AG04449 (cell line): ENCODE measurements at regions not wholly inside any gene's neighbourhood (a gene's known extent, or its start where the extent isn't known, plus 50 kb on each side); places are given as distances from the start of the nearest gene placed in this dataset.

Experiments used
- CTCF ChIA-PET: fragments of 350-600 bp; formaldehyde crosslinking; extraction: SDS; loops from one replicate; lab custom pipeline; 2021; ENCODE audit warnings: antibody characterized with exemption; lab: Yijun Ruan, JAX
- POLR2A ChIA-PET: fragments of 400-600, 350-600 bp; formaldehyde crosslinking; extraction: SDS; loops from one replicate; lab custom pipeline; 2020; ENCODE audit warnings: antibody characterized with exemption, inconsistent platforms; lab: Yijun Ruan, JAX
- DNase-seq: peaks from one replicate; pipeline ENCODE4 v3.0.0-alpha.2; 2010; ENCODE audit warnings: low read depth, low spot score
- H3K4me3 ChIP-seq: 2 replicates; pipeline ENCODE4 v1.5.1; 2011; ENCODE audit warnings: low read depth, mild to moderate bottlenecking, control low read depth, low read length
- CTCF ChIP-seq: IDR thresholded peaks from one replicate; pipeline ENCODE4 v1.5.1; 2011; ENCODE audit warnings: mild to moderate bottlenecking, moderate library complexity, low read length, control low read depth, inconsistent platforms; ENCODE audit not compliant: insufficient read depth; ENCODE audit errors: missing control alignments

DNA sequence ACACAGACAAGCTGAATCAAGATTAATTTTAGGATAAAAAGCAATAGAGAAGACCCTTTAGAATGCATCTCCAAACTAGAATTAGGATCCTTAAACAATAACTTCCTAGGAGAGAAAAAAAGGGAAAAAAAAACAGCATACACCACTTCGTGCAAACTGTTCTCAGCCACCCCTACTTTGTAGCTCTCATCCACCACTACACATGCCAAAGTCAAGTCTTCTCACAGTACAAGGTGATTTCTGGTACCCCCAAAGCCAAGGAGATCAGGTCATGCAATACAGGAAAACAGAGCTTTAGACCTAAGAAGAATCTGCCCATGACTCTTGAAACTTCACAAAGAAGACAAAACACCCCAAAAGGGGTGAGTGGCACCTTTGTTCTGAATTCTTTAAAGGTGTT, 166.9 kb downstream of the SUCNR1 start:
- no peak for TF ChIP-seq CTCF
- ChIA-PET CTCF (no interaction called here), POLR2A (no interaction called here)
- DNase-seq, result no peak
- no peak overlapping the region for H3K4me3 ChIP-seq

DNA sequence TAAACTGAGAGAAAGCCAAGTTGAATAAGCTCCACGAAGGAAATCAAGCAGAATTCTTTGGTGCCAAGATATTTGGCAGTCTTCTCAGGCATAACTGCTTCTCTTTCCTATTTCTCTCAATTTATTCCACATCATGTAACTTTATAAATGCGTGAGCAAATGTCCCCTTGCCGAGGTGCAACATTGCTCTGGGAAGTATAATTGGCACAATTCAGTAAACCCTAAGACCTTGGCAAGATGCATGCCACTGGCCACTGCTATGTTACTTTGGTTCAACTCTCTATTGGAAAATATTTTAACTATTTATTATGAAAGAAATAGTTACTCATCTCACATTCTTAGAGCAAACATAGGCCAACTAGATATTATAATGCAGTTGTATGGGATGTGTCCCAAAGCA, 170.2 kb downstream of the SUCNR1 start:
- no peak for TF ChIP-seq CTCF
- no peak for DNase-seq
- H3K4me3 ChIP-seq, result no peak overlapping the region
- POLR2A ChIA-PET, result no interaction called here
- CTCF ChIA-PET, result no interaction called here

DNA sequence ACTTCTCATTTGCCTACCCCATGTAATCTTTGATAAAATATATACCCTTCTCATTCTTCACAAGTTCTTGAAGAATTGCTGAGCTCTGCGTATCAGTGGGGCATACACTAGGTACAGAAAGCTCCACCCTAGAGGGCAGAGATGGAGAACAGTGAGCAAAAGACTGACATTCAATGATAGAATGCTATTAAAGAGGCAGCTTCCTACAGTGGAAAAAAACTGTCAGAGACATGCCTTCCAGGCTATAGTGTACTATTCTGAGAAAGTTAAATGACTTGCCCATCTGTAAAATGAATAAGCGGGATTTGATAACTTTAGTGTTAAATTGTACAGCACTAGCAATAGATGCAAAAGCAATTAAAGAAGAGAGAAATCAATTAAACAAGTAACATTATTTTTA, 172.8 kb downstream of the SUCNR1 start:
- CTCF ChIA-PET, result no interaction called here
- POLR2A ChIA-PET, result no interaction called here
- no peak for DNase-seq

GRCh38 chr3:152047465-152047864, 174.0 kb downstream of the SUCNR1 start:
- H3K4me3 ChIP-seq, result no peak overlapping the region
- ChIA-PET POLR2A (no interaction called here), CTCF (no interaction called here)
- DNase-seq, result no peak
- TF ChIP-seq CTCF, result no peak

More for the DNA sequence above, 172.8 kb downstream of the SUCNR1 start:
- TF ChIP-seq CTCF, result no peak
- H3K4me3 ChIP-seq, result no peak overlapping the region

GRCh38 chr3:152048831-152049230, 175.4 kb downstream of the SUCNR1 start:
- no peak for DNase-seq
- H3K4me3 ChIP-seq, result no peak overlapping the region
- ChIA-PET POLR2A (no interaction called here), CTCF (no interaction called here)
- no peak for TF ChIP-seq CTCF

- H3K4me3 ChIP-seq, result no peak overlapping the region
- DNase-seq, result no peak
- CTCF ChIA-PET, result no interaction called here
- POLR2A ChIA-PET, result no interaction called here
- TF ChIP-seq CTCF, result no peak
Observed at GRCh38 chr3:152050903-152051302, 177.5 kb downstream of the SUCNR1 start.
